HepG2 (cell line): ENCODE measurements at regions not wholly inside any gene's neighbourhood (a gene's known extent, or its start where the extent isn't known, plus 50 kb on each side); places are given as distances from the start of the nearest gene placed in this dataset.

Source experiments
- ATAC-seq: fragments of 200-7000 bp; cut with Tn5 transposase; 3 replicates; pipeline ENCODE4 v1.9.1; 2020; ENCODE audit warnings: mild to moderate bottlenecking, moderate library complexity
- BruUV-seq: library from RNA; stranded (reverse); fragments of 400-500 nt; replicated peaks from 2 replicates; lab custom pipeline; 2021; lab: Mats Ljungman, UMichigan
- CTCF ChIA-PET: fragments of 300-600 bp; formaldehyde crosslinking; extraction: SDS; loops from one replicate; lab custom pipeline; 2021; ENCODE audit warnings: low total read pairs, inconsistent platforms, low intra/inter-chr PET ratio; lab: Yijun Ruan, JAX
- POLR2A ChIA-PET: fragments of 350-600 bp; sonication (Branson Sonifier 250); formaldehyde crosslinking; loops from one replicate; lab custom pipeline; 2020; ENCODE audit warnings: antibody characterized with exemption, inconsistent platforms; lab: Yijun Ruan, JAX
- DNase-seq: peaks from one replicate; pipeline ENCODE4 v3.0.0-alpha.2; 2015; ENCODE audit warnings: low spot score
- FAIRE-seq: peaks from 3 replicates; lab custom pipeline; 2011; peaks lifted over from hg19 to GRCh38; lab: Jason Lieb, UNC
- H2AFZ ChIP-seq: one replicate; pipeline ENCODE4 v1.6.1; 2011; ENCODE audit warnings: low read length, inconsistent platforms
- H3K27ac ChIP-seq: fragments of 300-600 bp; 3 replicates; pipeline ENCODE4 v1.8.0; 2011; ENCODE audit warnings: mixed run types, mild to moderate bottlenecking, mixed read lengths, low read length, inconsistent platforms; ENCODE audit not compliant: insufficient read depth; ENCODE audit errors: extremely low read length
- H3K27me3 ChIP-seq, 2 experiments: fragments of 200-600 bp in 1 of 2; 2 replicates in 1 of 2; 3 replicates in 1 of 2; pipeline versions ENCODE4 v1.6.0 to v1.8.0; 2011; ENCODE audit warnings: low read length in 2 of 2, mild to moderate bottlenecking in 2 of 2, moderate library complexity in 2 of 2, inconsistent platforms in 1 of 2; ENCODE audit not compliant: insufficient read depth in 2 of 2, control insufficient read depth in 1 of 2
- H3K36me3 ChIP-seq, 2 experiments: fragments of 200-600 bp in 1 of 2; replicated peaks in 1 of 2; 2 replicates in 1 of 2; 3 replicates in 1 of 2; pipeline versions ENCODE4 v1.5.1 to v1.8.0; 2011; ENCODE audit warnings: low read length in 2 of 2, inconsistent platforms in 1 of 2; ENCODE audit not compliant: insufficient read depth in 2 of 2, control insufficient read depth in 1 of 2
- H3K4me1 ChIP-seq: 2 replicates; pipeline ENCODE4 v1.5.1; 2012; ENCODE audit warnings: low read length, inconsistent platforms; ENCODE audit not compliant: insufficient read depth
- H3K4me2 ChIP-seq: 2 replicates; pipeline ENCODE4 v1.6.0; 2011; ENCODE audit warnings: low read depth, low read length, inconsistent platforms
- H3K4me3 ChIP-seq, 3 experiments: fragments of 200-600 bp in 1 of 3; sonication (generic), shearing (Covaris generic) in 1 of 3; replicated peaks in 1 of 3; 2 replicates each; pipeline ENCODE4 v1.5.1; 2011 to 2016; ENCODE audit warnings: low read length in 3 of 3, inconsistent platforms in 2 of 3, low read depth in 2 of 3, mild to moderate bottlenecking in 2 of 3, control low read depth in 1 of 3, mixed read lengths in 1 of 3; ENCODE audit not compliant: insufficient read depth in 1 of 3
- H3K79me2 ChIP-seq: one replicate; pipeline ENCODE4 v1.6.1; 2011; ENCODE audit warnings: low read length, inconsistent platforms; ENCODE audit not compliant: insufficient read depth
- H3K9ac ChIP-seq: 2 replicates; pipeline ENCODE4 v1.6.0; 2011; ENCODE audit warnings: mild to moderate bottlenecking, low read depth, low read length, inconsistent platforms; ENCODE audit not compliant: insufficient read depth
- H3K9me3 ChIP-seq: 2 replicates; pipeline ENCODE4 v1.5.1; 2012; ENCODE audit warnings: mild to moderate bottlenecking, low read length
- H4K20me1 ChIP-seq: 2 replicates; pipeline ENCODE4 v1.6.0; 2011; ENCODE audit warnings: inconsistent platforms, mild to moderate bottlenecking, low read length, moderate library complexity; ENCODE audit not compliant: insufficient read depth
- AGO2 ChIP-seq: fragments of 200-400 bp; formaldehyde crosslinking; optimal IDR thresholded peaks from 2 replicates; pipeline ENCODE3; 2017; ENCODE audit warnings: mild to moderate bottlenecking, low read depth, low read length, moderate library complexity
- CERS6 ChIP-seq: sonication (generic); formaldehyde crosslinking; IDR thresholded peaks from 2 replicates; pipeline ENCODE4 v1.5.0; 2020; ENCODE audit warnings: missing genetic modification reagents
- ERF ChIP-seq: IDR thresholded peaks from 2 replicates; pipeline ENCODE4 v1.6.1; 2018; ENCODE audit warnings: missing biosample characterization, missing genetic modification reagents
- ETV6 ChIP-seq: sonication (generic); formaldehyde crosslinking; conservative IDR thresholded peaks from 2 replicates; pipeline ENCODE4 v1.4.0; 2020; ENCODE audit warnings: missing genetic modification reagents
- NR1H2 ChIP-seq: sonication (generic); formaldehyde crosslinking; IDR thresholded peaks from 2 replicates; pipeline ENCODE4 v1.8.1; 2022; ENCODE audit warnings: low read depth, missing genetic modification reagents, borderline replicate concordance
- WIZ ChIP-seq: sonication (generic); formaldehyde crosslinking; IDR thresholded peaks from 2 replicates; pipeline ENCODE4 v1.5.1; 2020; ENCODE audit warnings: mild to moderate bottlenecking, missing genetic modification reagents
- ZBTB49 ChIP-seq: sonication (generic); formaldehyde crosslinking; IDR thresholded peaks from 2 replicates; pipeline ENCODE4 v1.4.0; 2020; ENCODE audit warnings: missing genetic modification reagents, borderline replicate concordance
- ZNF670 ChIP-seq: sonication (generic); formaldehyde crosslinking; IDR thresholded peaks from 2 replicates; pipeline ENCODE4 v1.8.0; 2022; ENCODE audit warnings: mild to moderate bottlenecking, missing genetic modification reagents, borderline replicate concordance
- ZNF7 ChIP-seq: IDR thresholded peaks from 2 replicates; pipeline ENCODE4 v1.6.1; 2016; ENCODE audit warnings: missing biosample characterization, missing genetic modification reagents
- WGBS: methylation state at CpG from one replicate; pipeline ENCODE4 v1.1.6; 2017; ENCODE audit warnings: low lambda C conversion rate; 5-methylcytosine and 5-hydroxymethylcytosine counted together
- in situ Hi-C: cut with HindIII; loops from 2 replicates; pipeline ENCODE4 v1.10.0; 2017; ENCODE audit warnings: low pct_unique_long_range_greater_than_20kb; ENCODE audit not compliant: extremely low pct_ligation_motif_present
- intact Hi-C: fragments of 100-400 bp; cut with micrococcal nuclease; formaldehyde crosslinking; loops from one replicate; pipeline ENCODE4 v1.10.0; 2022; ENCODE audit not compliant: unreplicated experiment
- TF ChIP-seq, protein P1 (sequence below): sonication (generic); formaldehyde crosslinking; IDR thresholded peaks from 2 replicates; pipeline ENCODE4 v1.8.0; 2022; ENCODE audit warnings: mild to moderate bottlenecking, missing genetic modification reagents, borderline replicate concordance

- no peaks in the 10 kb centered on the region for H3K36me3 ChIP-seq
- TF ChIP-seq NR1H2 (CRISPR knock-in tag) (no peak), CERS6 (CRISPR knock-in tag) (no peak), ZNF7 (CRISPR knock-in tag) (no peak), ERF (CRISPR knock-in tag) (no peak), ZBTB49 (CRISPR knock-in tag) (no peak)
- H3K4me2 ChIP-seq: no peak overlapping the region
- POLR2A ChIA-PET: no interaction called here
- no peaks in the 10 kb centered on the region for H3K4me1 ChIP-seq
- peaks cover 47% of the 10 kb centered on the region for H3K9me3 ChIP-seq
- DNase-seq (no peak), FAIRE-seq (no peak), ATAC-seq (no peak)
- WGBS: 0% methylated on average over 1 of the region's 1 CpG
- no peak overlapping the region for H2AFZ ChIP-seq
- no peak overlapping the region for H3K9ac ChIP-seq
- no peak overlapping the region for H3K4me3 ChIP-seq
- in situ Hi-C loops: no loop called here
- no peaks in the 10 kb centered on the region for H3K79me2 ChIP-seq
- intact Hi-C loops: no loop called here
- no peaks in the 10 kb centered on the region for H3K27me3 ChIP-seq
- BruUV-seq: no TSS peak
- H3K27ac ChIP-seq: no peak overlapping the region
- no peaks in the 10 kb centered on the region for H4K20me1 ChIP-seq
- CTCF ChIA-PET: no interaction called here
Observed at GRCh38 chr2:142398212-142398611, 267.4 kb upstream of the LRP1B start.

DNA sequence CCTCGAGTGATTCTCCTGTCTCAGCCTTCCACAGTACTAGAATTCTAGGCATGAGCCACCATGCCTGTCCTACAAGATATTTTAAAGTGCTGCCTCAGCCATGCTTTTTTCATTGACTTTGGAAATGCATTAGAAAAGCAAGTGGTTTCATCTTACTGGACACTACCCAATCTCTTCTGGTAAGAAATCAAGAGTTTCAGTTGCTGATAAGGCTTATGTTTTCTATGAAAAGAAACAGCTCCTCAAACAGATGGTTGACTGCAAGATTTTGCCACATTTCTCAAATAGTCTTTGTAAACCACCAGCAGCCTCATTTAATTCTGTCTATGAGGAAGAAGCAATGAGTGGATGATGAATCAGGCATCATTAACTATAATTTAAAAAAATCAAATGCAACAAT, 264.5 kb upstream of the LRP1B start:
- Histone ChIP-seq H3K79me2 (no peaks in the 10 kb centered on the region), H3K4me1 (no peaks in the 10 kb centered on the region), H4K20me1 (no peaks in the 10 kb centered on the region), H3K9ac (no peak overlapping the region), H3K9me3 (peaks cover 32% of the 10 kb centered on the region), H3K4me2 (no peak overlapping the region), H3K27ac (no peak overlapping the region), H2AFZ (no peak overlapping the region), H3K4me3 (no peak overlapping the region), H3K27me3 (no peaks in the 10 kb centered on the region), H3K36me3 (no peaks in the 10 kb centered on the region)
- WGBS: 0% methylated on average over 1 of the region's 1 CpG
- no TSS peak for BruUV-seq
- DNase-seq: no peak
- ATAC-seq: no peak
- ChIA-PET CTCF (no interaction called here), POLR2A (no interaction called here)
- intact Hi-C loops: no loop called here
- TF ChIP-seq AGO2 (no peak), ZNF670 (CRISPR knock-in tag) (no peak), WIZ (CRISPR knock-in tag) (no peak), ETV6 (CRISPR knock-in tag) (no peak)
- TF ChIP-seq, protein P1, sequence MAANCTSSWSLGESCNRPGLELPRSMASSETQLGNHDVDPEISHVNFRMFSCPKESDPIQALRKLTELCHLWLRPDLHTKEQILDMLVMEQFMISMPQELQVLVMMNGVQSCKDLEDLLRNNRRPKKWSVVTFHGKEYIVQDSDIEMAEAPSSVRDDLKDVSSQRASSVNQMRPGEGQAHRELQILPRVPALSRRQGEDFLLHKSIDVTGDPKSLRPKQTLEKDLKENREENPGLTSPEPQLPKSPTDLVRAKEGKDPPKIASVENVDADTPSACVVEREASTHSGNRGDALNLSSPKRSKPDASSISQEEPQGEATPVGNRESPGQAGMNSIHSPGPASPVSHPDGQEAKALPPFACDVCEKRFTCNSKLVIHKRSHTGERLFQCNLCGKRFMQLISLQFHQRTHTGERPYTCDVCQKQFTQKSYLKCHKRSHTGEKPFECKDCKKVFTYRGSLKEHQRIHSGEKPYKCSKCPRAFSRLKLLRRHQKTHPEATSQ (CRISPR knock-in tag): no peak
- FAIRE-seq: no peak
- in situ Hi-C loops: no loop called here
